GM06990 (cell line): ENCODE measurements at regions not wholly inside any gene's neighbourhood (a gene's known extent, or its start where the extent isn't known, plus 50 kb on each side); places are given as distances from the start of the nearest gene placed in this dataset.

ENCODE experiments used
- DNase-seq: peaks from one replicate; pipeline ENCODE4 v3.0.0-alpha.2; 2011; ENCODE audit not compliant: insufficient read length; ENCODE audit errors: extremely low read depth
- H3K27me3 ChIP-seq: replicated peaks from 2 replicates; pipeline ENCODE4 v1.6.0; 2011; ENCODE audit warnings: low read length; ENCODE audit not compliant: control insufficient read depth, insufficient read depth
- H3K36me3 ChIP-seq: 2 replicates; pipeline ENCODE4 v1.5.1; 2011; ENCODE audit warnings: low read length; ENCODE audit not compliant: control insufficient read depth, insufficient read depth
- H3K4me3 ChIP-seq: replicated peaks from 2 replicates; pipeline ENCODE4 v1.5.1; 2011; ENCODE audit warnings: low read depth, mild to moderate bottlenecking, control low read depth, low read length
- TF ChIP-seq, protein P1 (sequence below): IDR thresholded peaks from 2 replicates; pipeline ENCODE4 v1.5.1; 2011; ENCODE audit warnings: low read length, control low read depth, mild to moderate bottlenecking, inconsistent platforms; ENCODE audit not compliant: insufficient read depth, poor library complexity, severe bottlenecking

GRCh38 chr2:129729646-129730045 lies 249.8 kb upstream of the RAB6C start:
- H3K27me3 ChIP-seq, result no peaks in the 10 kb centered on the region; the same call in 1 of the 2 replicates
- TF ChIP-seq, protein P1, sequence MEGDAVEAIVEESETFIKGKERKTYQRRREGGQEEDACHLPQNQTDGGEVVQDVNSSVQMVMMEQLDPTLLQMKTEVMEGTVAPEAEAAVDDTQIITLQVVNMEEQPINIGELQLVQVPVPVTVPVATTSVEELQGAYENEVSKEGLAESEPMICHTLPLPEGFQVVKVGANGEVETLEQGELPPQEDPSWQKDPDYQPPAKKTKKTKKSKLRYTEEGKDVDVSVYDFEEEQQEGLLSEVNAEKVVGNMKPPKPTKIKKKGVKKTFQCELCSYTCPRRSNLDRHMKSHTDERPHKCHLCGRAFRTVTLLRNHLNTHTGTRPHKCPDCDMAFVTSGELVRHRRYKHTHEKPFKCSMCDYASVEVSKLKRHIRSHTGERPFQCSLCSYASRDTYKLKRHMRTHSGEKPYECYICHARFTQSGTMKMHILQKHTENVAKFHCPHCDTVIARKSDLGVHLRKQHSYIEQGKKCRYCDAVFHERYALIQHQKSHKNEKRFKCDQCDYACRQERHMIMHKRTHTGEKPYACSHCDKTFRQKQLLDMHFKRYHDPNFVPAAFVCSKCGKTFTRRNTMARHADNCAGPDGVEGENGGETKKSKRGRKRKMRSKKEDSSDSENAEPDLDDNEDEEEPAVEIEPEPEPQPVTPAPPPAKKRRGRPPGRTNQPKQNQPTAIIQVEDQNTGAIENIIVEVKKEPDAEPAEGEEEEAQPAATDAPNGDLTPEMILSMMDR, result no peak
- no peaks in the 10 kb centered on the region for H3K36me3 ChIP-seq
- no peak for DNase-seq
- H3K4me3 ChIP-seq, result no peak overlapping the region

- TF ChIP-seq, protein P1, result no peak
- H3K27me3 ChIP-seq, result no peaks in the 10 kb centered on the region
- H3K4me3 ChIP-seq, result no peak overlapping the region
- no peak for DNase-seq
- no peaks in the 10 kb centered on the region for H3K36me3 ChIP-seq
Observed at GRCh38 chr2:129730979-129731378, 248.5 kb upstream of the RAB6C start.

DNA sequence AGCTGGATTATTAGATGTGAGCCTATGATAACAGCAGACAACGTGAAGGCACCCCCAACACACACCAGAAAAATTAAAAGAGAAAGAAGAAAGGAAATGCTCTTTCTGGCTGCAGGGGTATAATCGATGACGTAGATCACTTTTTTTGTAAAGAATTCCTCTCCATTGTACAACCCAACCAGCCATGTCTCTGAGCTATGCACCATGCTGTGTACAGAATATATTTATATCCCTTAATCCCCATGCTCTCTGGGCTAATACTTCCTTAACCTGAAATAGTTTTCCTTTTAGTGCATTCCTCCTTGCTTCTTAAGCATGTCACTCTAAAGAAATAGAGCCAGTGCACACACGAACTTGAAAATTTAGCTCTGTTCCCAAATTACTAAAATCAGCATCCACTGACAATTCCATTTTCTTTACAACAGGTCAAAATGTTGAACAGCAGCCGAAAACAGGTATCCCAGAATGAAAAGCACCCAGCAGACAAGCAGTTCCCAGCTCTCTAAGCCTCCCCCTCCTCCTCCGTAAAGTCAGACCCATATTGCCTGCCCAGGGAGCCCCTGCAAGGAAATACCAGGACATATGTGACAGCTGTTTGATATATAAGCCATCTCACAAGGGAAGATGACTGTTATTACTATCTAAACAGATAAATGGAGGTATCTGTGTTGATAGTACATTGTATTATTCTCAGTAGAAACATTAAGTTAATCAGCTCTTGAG lies 247.4 kb upstream of the RAB6C start:
- Histone ChIP-seq H3K4me3 (no peak overlapping the region), H3K36me3 (no peaks in the 10 kb centered on the region), H3K27me3 (no peaks in the 10 kb centered on the region)
- TF ChIP-seq, protein P1, result no peak
- DNase-seq, result no peak

DNA sequence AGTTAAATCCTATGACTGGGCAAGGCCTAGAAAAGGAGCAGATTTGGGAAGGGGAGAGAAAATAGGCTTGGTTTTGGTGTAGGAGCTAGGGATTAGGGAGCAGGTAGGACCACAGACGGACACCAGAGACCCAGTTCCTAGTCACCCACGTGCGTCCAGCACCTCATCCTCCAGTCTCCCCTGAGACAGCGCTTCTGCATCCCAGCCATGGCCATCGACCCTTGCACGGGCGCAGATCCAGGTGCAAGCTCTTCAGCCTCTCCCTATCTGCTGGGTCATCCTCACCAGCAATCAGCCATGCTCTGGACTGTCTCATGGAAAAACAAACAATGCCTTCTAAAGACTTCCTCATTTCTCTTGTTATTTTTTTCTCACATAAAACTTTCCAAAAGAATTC lies 246.8 kb upstream of the RAB6C start:
- Histone ChIP-seq H3K36me3 (no peaks in the 10 kb centered on the region), H3K4me3 (no peak overlapping the region), H3K27me3 (no peaks in the 10 kb centered on the region)
- no peak for DNase-seq
- TF ChIP-seq, protein P1, result no peak

- DNase-seq, result no peak
- H3K4me3 ChIP-seq, result no peak overlapping the region
- TF ChIP-seq, protein P1, result no peak
- H3K27me3 ChIP-seq, result no peaks in the 10 kb centered on the region
- H3K36me3 ChIP-seq, result no peaks in the 10 kb centered on the region
Observed at GRCh38 chr2:129733041-129733440, 246.4 kb upstream of the RAB6C start.

DNA sequence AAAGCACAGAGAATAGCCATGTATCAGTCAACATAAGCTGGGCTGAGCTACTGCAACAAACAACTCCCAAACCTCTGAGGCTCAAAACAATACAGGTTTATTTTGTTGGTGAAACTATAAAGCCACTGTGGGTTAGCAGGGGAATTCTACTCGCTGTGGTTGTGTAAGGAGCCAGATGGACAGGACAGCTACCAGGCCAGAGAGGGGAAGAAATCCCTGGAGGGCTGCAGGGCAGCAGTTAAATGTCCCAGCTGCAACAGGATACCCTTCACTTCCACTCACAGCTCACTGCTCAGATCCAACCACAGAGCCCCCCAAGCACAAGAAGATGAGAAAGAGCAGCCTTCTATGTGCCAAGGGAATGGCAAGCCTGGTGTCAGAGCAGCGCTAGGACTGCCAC lies 245.9 kb upstream of the RAB6C start:
- Histone ChIP-seq H3K27me3 (no peaks in the 10 kb centered on the region), H3K4me3 (no peak overlapping the region), H3K36me3 (no peaks in the 10 kb centered on the region)
- TF ChIP-seq, protein P1, result no peak
- no peak for DNase-seq
